A673 (cell line): ENCODE measurements at regions not wholly inside any gene's neighbourhood (a gene's known extent, or its start where the extent isn't known, plus 50 kb on each side); places are given as distances from the start of the nearest gene placed in this dataset.

Experiments
- EZH2 ChIP-seq: fragments of 200-600 bp; sonication (generic); IDR thresholded peaks from 2 replicates; pipeline ENCODE4 v1.6.1; 2017; ENCODE audit warnings: borderline replicate concordance, low read depth, mild to moderate bottlenecking, mixed read lengths, antibody characterized with exemption, low read length; ENCODE audit not compliant: poor library complexity, severe bottlenecking
- TF ChIP-seq, protein P1 (sequence below): fragments of 300-800, 200-600 bp; sonication (generic); conservative IDR thresholded peaks from 2 replicates; pipeline ENCODE4 v1.5.1; 2017; ENCODE audit warnings: low read depth, mild to moderate bottlenecking, antibody characterized with exemption, low read length, moderate library complexity, mixed read lengths

DNA sequence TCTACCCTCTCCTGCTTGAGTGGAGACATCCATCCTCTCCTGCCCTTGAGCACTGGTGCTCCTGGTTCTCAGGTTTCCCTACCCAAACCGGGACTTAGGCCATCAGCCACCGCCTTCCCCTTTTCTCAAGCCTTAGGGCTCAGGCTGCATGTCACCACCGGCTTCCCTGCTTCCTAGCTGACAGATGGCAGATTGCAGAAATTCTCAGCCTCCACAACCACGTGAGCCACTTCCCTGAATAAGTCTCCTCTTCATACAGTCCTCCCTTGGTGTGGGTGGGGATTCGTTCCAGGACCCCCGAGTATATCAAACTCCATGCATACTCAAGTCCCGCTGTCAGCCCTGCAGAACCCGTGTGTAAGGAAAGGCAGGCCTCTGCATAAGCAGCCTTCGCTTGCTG lies 203.5 kb upstream of the ZNF32 start:
- TF ChIP-seq, protein P1, sequence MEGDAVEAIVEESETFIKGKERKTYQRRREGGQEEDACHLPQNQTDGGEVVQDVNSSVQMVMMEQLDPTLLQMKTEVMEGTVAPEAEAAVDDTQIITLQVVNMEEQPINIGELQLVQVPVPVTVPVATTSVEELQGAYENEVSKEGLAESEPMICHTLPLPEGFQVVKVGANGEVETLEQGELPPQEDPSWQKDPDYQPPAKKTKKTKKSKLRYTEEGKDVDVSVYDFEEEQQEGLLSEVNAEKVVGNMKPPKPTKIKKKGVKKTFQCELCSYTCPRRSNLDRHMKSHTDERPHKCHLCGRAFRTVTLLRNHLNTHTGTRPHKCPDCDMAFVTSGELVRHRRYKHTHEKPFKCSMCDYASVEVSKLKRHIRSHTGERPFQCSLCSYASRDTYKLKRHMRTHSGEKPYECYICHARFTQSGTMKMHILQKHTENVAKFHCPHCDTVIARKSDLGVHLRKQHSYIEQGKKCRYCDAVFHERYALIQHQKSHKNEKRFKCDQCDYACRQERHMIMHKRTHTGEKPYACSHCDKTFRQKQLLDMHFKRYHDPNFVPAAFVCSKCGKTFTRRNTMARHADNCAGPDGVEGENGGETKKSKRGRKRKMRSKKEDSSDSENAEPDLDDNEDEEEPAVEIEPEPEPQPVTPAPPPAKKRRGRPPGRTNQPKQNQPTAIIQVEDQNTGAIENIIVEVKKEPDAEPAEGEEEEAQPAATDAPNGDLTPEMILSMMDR, result no peak
- no peak for TF ChIP-seq EZH2
